ENCODE measurements at regions not wholly inside any gene's neighbourhood (a gene's known extent, or its start where the extent isn't known, plus 50 kb on each side); places are given as distances from the start of the nearest gene placed in this dataset.

GRCh38 chr3:72070005-72070404 is 285.1 kb upstream of the PROK2 start:
- no peak overlapping the region for H3K27ac ChIP-seq
- 95 to 97% methylated on average over 6 of the region's 6 CpGs for WGBS, 2 donors
- TF ChIP-seq POLR2A (IDR thresholded peaks at IDR 0.05): no peak
- TF ChIP-seq POLR2AphosphoS5 (IDR thresholded peaks at IDR 0.05): no peak
- TF ChIP-seq CTCF (IDR thresholded peaks at IDR 0.05): no peak
- no peak for TF ChIP-seq EP300 (IDR thresholded peaks at IDR 0.05)
- peaks cover 0 to 3% (median under 1%) of the 10 kb centered on the region in 4 donors for H3K9me3 ChIP-seq
- no peaks in the 10 kb centered on the region for H3K27me3 ChIP-seq
- no peak overlapping the region for H3K4me3 ChIP-seq
- H3K4me1 ChIP-seq: no peaks in the 10 kb centered on the region
- ATAC-seq (ENCODE audit: low FRiP score in 2 of 2) (no peak), DNase-seq (no peak)
- no peaks in the 10 kb centered on the region for H3K36me3 ChIP-seq

- Histone ChIP-seq H3K36me3 (no peaks in the 10 kb centered on the region), H3K9me3 (no peaks in the 10 kb centered on the region), H3K4me3 (no peak overlapping the region), H3K27ac (no peak overlapping the region), H3K4me1 (no peaks in the 10 kb centered on the region), H3K27me3 (no peaks in the 10 kb centered on the region)
- no peak for DNase-seq
- ATAC-seq (ENCODE audit: low FRiP score in 2 of 2): no peak
- no peak for TF ChIP-seq POLR2A (IDR thresholded peaks at IDR 0.05)
- TF ChIP-seq EP300 (IDR thresholded peaks at IDR 0.05): no peak
- TF ChIP-seq POLR2AphosphoS5 (IDR thresholded peaks at IDR 0.05): no peak
- no peak for TF ChIP-seq CTCF (IDR thresholded peaks at IDR 0.05)
Measured at GRCh38 chr3:72069543-72069942, 284.6 kb upstream of the PROK2 start.

GRCh38 chr3:72068621-72069020 is 283.7 kb upstream of the PROK2 start:
- Histone ChIP-seq H3K9me3 (no peaks in the 10 kb centered on the region), H3K36me3 (no peaks in the 10 kb centered on the region), H3K4me1 (no peaks in the 10 kb centered on the region), H3K4me3 (no peak overlapping the region), H3K27ac (no peak overlapping the region), H3K27me3 (no peaks in the 10 kb centered on the region)
- no peak for TF ChIP-seq CTCF (IDR thresholded peaks at IDR 0.05)
- TF ChIP-seq POLR2AphosphoS5 (IDR thresholded peaks at IDR 0.05): no peak
- no peak for TF ChIP-seq EP300 (IDR thresholded peaks at IDR 0.05)
- no peak for TF ChIP-seq POLR2A (IDR thresholded peaks at IDR 0.05)
- 67 to 81% methylated on average over 1 of the region's 1 CpG for WGBS, 2 donors
- ATAC-seq (ENCODE audit: low FRiP score in 2 of 2): no peak
- no peak for DNase-seq

- ATAC-seq (ENCODE audit: low FRiP score in 2 of 2): no peak
- Histone ChIP-seq H3K4me3 (no peak overlapping the region), H3K36me3 (no peaks in the 10 kb centered on the region), H3K27me3 (no peaks in the 10 kb centered on the region), H3K27ac (no peak overlapping the region), H3K4me1 (no peaks in the 10 kb centered on the region), H3K9me3 (no peaks in the 10 kb centered on the region)
- WGBS, 2 donors: 47 to 70% methylated on average over 1 of the region's 1 CpG
- TF ChIP-seq EP300 (IDR thresholded peaks at IDR 0.05) (no peak), POLR2AphosphoS5 (IDR thresholded peaks at IDR 0.05) (no peak), CTCF (IDR thresholded peaks at IDR 0.05) (no peak), POLR2A (IDR thresholded peaks at IDR 0.05) (no peak)
- no peak for DNase-seq
Measured at GRCh38 chr3:72067721-72068120, 282.8 kb upstream of the PROK2 start.

GRCh38 chr3:72065872-72066641 is 281.1 kb upstream of the PROK2 start:
- DNase-seq (no peak), ATAC-seq (ENCODE audit: low FRiP score in 2 of 2) (no peak)
- Histone ChIP-seq H3K4me3 (no peak overlapping the region), H3K4me1 (no peaks in the 10 kb centered on the region), H3K27me3 (no peaks in the 10 kb centered on the region), H3K36me3 (no peaks in the 10 kb centered on the region), H3K9me3 (no peaks in the 10 kb centered on the region), H3K27ac (no peak overlapping the region)
- 59 to 64% methylated on average over 5 of the region's 5 CpGs for WGBS, 2 donors
- no peak for TF ChIP-seq EP300 (IDR thresholded peaks at IDR 0.05)
- no peak for TF ChIP-seq POLR2A (IDR thresholded peaks at IDR 0.05)
- TF ChIP-seq POLR2AphosphoS5 (IDR thresholded peaks at IDR 0.05): no peak
- TF ChIP-seq CTCF (IDR thresholded peaks at IDR 0.05): no peak
